Left lung (tissue), 4 donors: ENCODE measurements at regions not wholly inside any gene's neighbourhood (a gene's known extent, or its start where the extent isn't known, plus 50 kb on each side); places are given as distances from the start of the nearest gene placed in this dataset.

Experiments used
- ATAC-seq: fragments of 200-7000 bp; cut with Tn5 transposase; one replicate; pipeline ENCODE4 v1.9.1; 2020; ENCODE audit warnings: moderate library complexity
- DNase-seq, 4 donors: peaks; one replicate each; pipeline ENCODE4 v3.0.0-alpha.2; 2013 to 2020
- H3K27ac ChIP-seq, 2 donors: fragments of 200-600 bp; sonication (generic) in 1 of 2; one replicate each; pipeline versions ENCODE4 v1.5.0 to v1.8.0; 2020 to 2021
- H3K27me3 ChIP-seq, 2 donors: fragments of 200-600 bp; sonication (generic) in 1 of 2; one replicate each; pipeline versions ENCODE4 v1.5.0 to v1.8.0; 2020 to 2021
- H3K36me3 ChIP-seq, 2 donors: fragments of 200-600 bp; sonication (generic) in 1 of 2; one replicate each; pipeline versions ENCODE4 v1.5.0 to v1.8.0; 2020 to 2021
- H3K4me1 ChIP-seq, 2 donors: fragments of 200-600 bp; one replicate each; pipeline ENCODE4 v1.8.0; 2021
- H3K4me3 ChIP-seq, 2 donors: fragments of 200-600 bp; sonication (generic) in 1 of 2; one replicate each; pipeline versions ENCODE4 v1.5.0 to v1.8.0; 2020 to 2021; ENCODE audit warnings: mild to moderate bottlenecking in 1 of 2
- H3K9me3 ChIP-seq, 2 donors: fragments of 200-600 bp; sonication (generic) in 1 of 2; one replicate each; pipeline versions ENCODE4 v1.5.0 to v1.8.0; 2020 to 2021
- CTCF ChIP-seq, 2 donors: fragments of 200-600 bp; sonication (generic) in 1 of 2; IDR thresholded peaks; one replicate each; pipeline versions ENCODE4 v1.5.0 to v1.8.0; 2021; ENCODE audit warnings: antibody characterized with exemption in 2 of 2
- intact Hi-C, 2 donors: fragments of 100-400 bp; cut with DNase I; formaldehyde crosslinking; loops; one replicate each; pipeline versions ENCODE4 v1.11.2 to v1.14.2; 2022
- donor health status: DM: no; HTN: yes; CAD: no.
- donor health status: DM: no; HTN: no; CAD: no.

GRCh38 chr2:58970365-58970764 lies 729.2 kb upstream of the FANCL start:
- H3K27ac ChIP-seq, result no peak overlapping the region
- no peaks in the 10 kb centered on the region for H3K36me3 ChIP-seq
- no peak overlapping the region for H3K4me3 ChIP-seq
- no peak for TF ChIP-seq CTCF (IDR thresholded peaks at IDR 0.05)
- ATAC-seq (no peak), DNase-seq (no peak)
- no peaks in the 10 kb centered on the region for H3K27me3 ChIP-seq
- H3K4me1 ChIP-seq, result no peaks in the 10 kb centered on the region
- intact Hi-C loops, result no loop called here
- no peaks in the 10 kb centered on the region for H3K9me3 ChIP-seq

GRCh38 chr2:58968885-58969284 lies 727.8 kb upstream of the FANCL start:
- Histone ChIP-seq H3K9me3 (no peaks in the 10 kb centered on the region), H3K27ac (no peak overlapping the region), H3K4me3 (no peak overlapping the region), H3K27me3 (no peaks in the 10 kb centered on the region), H3K4me1 (no peaks in the 10 kb centered on the region), H3K36me3 (no peaks in the 10 kb centered on the region)
- DNase-seq (no peak), ATAC-seq (no peak)
- intact Hi-C loops, result no loop called here
- no peak for TF ChIP-seq CTCF (IDR thresholded peaks at IDR 0.05)

GRCh38 chr2:58967736-58968135 lies 726.6 kb upstream of the FANCL start:
- ATAC-seq (no peak), DNase-seq (no peak)
- no peaks in the 10 kb centered on the region for H3K36me3 ChIP-seq
- no peak overlapping the region for H3K4me3 ChIP-seq
- no peak for TF ChIP-seq CTCF (IDR thresholded peaks at IDR 0.05)
- intact Hi-C loops, result no loop called here
- H3K27me3 ChIP-seq, result no peaks in the 10 kb centered on the region
- no peaks in the 10 kb centered on the region for H3K9me3 ChIP-seq
- H3K27ac ChIP-seq, result no peak overlapping the region
- no peaks in the 10 kb centered on the region for H3K4me1 ChIP-seq

GRCh38 chr2:58965602-58966001 lies 724.5 kb upstream of the FANCL start:
- intact Hi-C loops, result no loop called here

GRCh38 chr2:58959996-58960395 lies 718.9 kb upstream of the FANCL start:
- Histone ChIP-seq H3K9me3 (no peaks in the 10 kb centered on the region), H3K27me3 (peaks cover 0 to 4% of the 10 kb centered on the region in 2 donors), H3K4me1 (no peaks in the 10 kb centered on the region), H3K36me3 (no peaks in the 10 kb centered on the region), H3K4me3 (no peak overlapping the region), H3K27ac (no peak overlapping the region)
- TF ChIP-seq CTCF (IDR thresholded peaks at IDR 0.05), result no peak
- intact Hi-C loops, result no loop called here
- ATAC-seq, result no peak
- no peak for DNase-seq

More at GRCh38 chr2:58965602-58966001, 724.5 kb upstream of the FANCL start:
- Histone ChIP-seq H3K4me3 (no peak overlapping the region), H3K27me3 (no peaks in the 10 kb centered on the region), H3K36me3 (no peaks in the 10 kb centered on the region), H3K27ac (no peak overlapping the region), H3K9me3 (no peaks in the 10 kb centered on the region), H3K4me1 (no peaks in the 10 kb centered on the region)
- DNase-seq, result no peak
- no peak for ATAC-seq
- TF ChIP-seq CTCF (IDR thresholded peaks at IDR 0.05), result no peak
